Hepatocyte (in vitro differentiated cells): ENCODE measurements at regions not wholly inside any gene's neighbourhood (a gene's known extent, or its start where the extent isn't known, plus 50 kb on each side); places are given as distances from the start of the nearest gene placed in this dataset.

ENCODE experiments used
- DNase-seq: peaks from one replicate; pipeline ENCODE4 v3.0.0-alpha.2; 2016; ENCODE audit warnings: low spot score
- H2AFZ ChIP-seq: fragments of 200-600 bp; sonication (generic); 2 replicates; pipeline ENCODE4 v1.6.0; 2016; ENCODE audit warnings: antibody characterized with exemption, mild to moderate bottlenecking
- H3K27ac ChIP-seq: fragments of 200-600 bp; sonication (generic); 2 replicates; pipeline ENCODE4 v1.5.1; 2016; ENCODE audit warnings: mild to moderate bottlenecking
- H3K27me3 ChIP-seq: fragments of 200-600 bp; sonication (generic); 2 replicates; pipeline ENCODE4 v1.6.1; 2016
- H3K36me3 ChIP-seq: fragments of 200-600 bp; sonication (generic); replicated peaks from 2 replicates; pipeline ENCODE4 v1.5.1; 2016; ENCODE audit warnings: low read depth; ENCODE audit not compliant: insufficient read depth
- H3K4me1 ChIP-seq: fragments of 200-600 bp; sonication (generic); 2 replicates; pipeline ENCODE4 v1.5.1; 2016; ENCODE audit warnings: mild to moderate bottlenecking, moderate library complexity; ENCODE audit not compliant: insufficient read depth
- H3K4me2 ChIP-seq: fragments of 200-600 bp; sonication (generic); 2 replicates; pipeline ENCODE4 v1.6.0; 2016
- H3K4me3 ChIP-seq: fragments of 200-600 bp; sonication (generic); 2 replicates; pipeline ENCODE4 v1.5.1; 2016; ENCODE audit warnings: mild to moderate bottlenecking
- H3K79me2 ChIP-seq: fragments of 200-600 bp; sonication (generic); 2 replicates; pipeline ENCODE4 v1.6.0; 2017; ENCODE audit warnings: mild to moderate bottlenecking
- H3K9me2 ChIP-seq: fragments of 200-600 bp; sonication (generic); replicated peaks from 2 replicates; pipeline ENCODE4 v1.6.0; 2017; ENCODE audit warnings: mild to moderate bottlenecking; ENCODE audit not compliant: insufficient read depth
- H3K9me3 ChIP-seq: fragments of 200-600 bp; sonication (generic); 2 replicates; pipeline ENCODE4 v1.5.1; 2016; ENCODE audit warnings: low read depth, mild to moderate bottlenecking
- H4K20me1 ChIP-seq: fragments of 200-600 bp; sonication (generic); 2 replicates; pipeline ENCODE4 v1.6.0; 2016; ENCODE audit warnings: mild to moderate bottlenecking; ENCODE audit not compliant: insufficient read depth, poor library complexity, severe bottlenecking
- CTCF ChIP-seq: fragments of 200-600 bp; sonication (generic); IDR thresholded peaks from 2 replicates; pipeline ENCODE4 v1.5.1; 2016; ENCODE audit warnings: antibody characterized with exemption, mild to moderate bottlenecking; ENCODE audit not compliant: poor library complexity
- EZH2 ChIP-seq: fragments of 200-600 bp; sonication (generic); IDR thresholded peaks from 2 replicates; pipeline ENCODE4 v1.6.1; 2016; ENCODE audit warnings: antibody characterized with exemption, mild to moderate bottlenecking, borderline replicate concordance
- EZH2phosphoT487 ChIP-seq: fragments of 200-600 bp; sonication (generic); IDR thresholded peaks from one replicate; pipeline ENCODE4 v1.6.1; 2018; ENCODE audit warnings: antibody characterized with exemption, mild to moderate bottlenecking, low read depth, moderate library complexity; ENCODE audit not compliant: unreplicated experiment, severe bottlenecking
- WGBS: methylation state at CpG from one replicate; pipeline ENCODE4 v1.1.6; 2016; ENCODE audit warnings: low lambda C conversion rate; ENCODE audit errors: missing lambda C conversion rate; 5-methylcytosine and 5-hydroxymethylcytosine counted together

- H3K79me2 ChIP-seq = no peaks in the 10 kb centered on the region
- no peak overlapping the region for H2AFZ ChIP-seq
- WGBS = 61% methylated on average over 5 of the region's 5 CpGs
Measured at GRCh38 chr4:25547343-25547742, 108.3 kb upstream of the SLC34A2 start.

GRCh38 chr4:25549413-25549812 lies 106.2 kb upstream of the SLC34A2 start:
- H3K4me2 ChIP-seq = no peak overlapping the region
- H2AFZ ChIP-seq = no peak overlapping the region
- no peak overlapping the region for H3K4me3 ChIP-seq
- H4K20me1 ChIP-seq = no peaks in the 10 kb centered on the region
- no peaks in the 10 kb centered on the region for H3K9me2 ChIP-seq
- TF ChIP-seq EZH2phosphoT487 = no peak
- TF ChIP-seq EZH2 = no peak
- TF ChIP-seq CTCF = no peak
- no peak for DNase-seq
- no peaks in the 10 kb centered on the region for H3K36me3 ChIP-seq
- H3K9me3 ChIP-seq = no peaks in the 10 kb centered on the region
- H3K4me1 ChIP-seq = no peaks in the 10 kb centered on the region
- no peaks in the 10 kb centered on the region for H3K27me3 ChIP-seq
- H3K27ac ChIP-seq = no peak overlapping the region
- H3K79me2 ChIP-seq = no peaks in the 10 kb centered on the region

More at GRCh38 chr4:25547343-25547742, 108.3 kb upstream of the SLC34A2 start:
- Histone ChIP-seq H3K9me2 (no peaks in the 10 kb centered on the region), H3K27ac (no peak overlapping the region), H3K4me3 (no peak overlapping the region), H3K27me3 (no peaks in the 10 kb centered on the region), H4K20me1 (no peaks in the 10 kb centered on the region), H3K36me3 (no peaks in the 10 kb centered on the region), H3K4me2 (no peak overlapping the region), H3K4me1 (no peaks in the 10 kb centered on the region), H3K9me3 (no peaks in the 10 kb centered on the region)
- TF ChIP-seq EZH2 = no peak
- TF ChIP-seq EZH2phosphoT487 = no peak
- TF ChIP-seq CTCF = no peak
- DNase-seq = no peak

GRCh38 chr4:25550376-25551030 lies 105.1 kb upstream of the SLC34A2 start:
- Histone ChIP-seq H3K27me3 (no peaks in the 10 kb centered on the region), H3K27ac (no peak overlapping the region)

More at GRCh38 chr4:25550376-25551030, 105.1 kb upstream of the SLC34A2 start:
- Histone ChIP-seq H3K4me1 (no peaks in the 10 kb centered on the region), H3K79me2 (no peaks in the 10 kb centered on the region), H3K9me3 (no peaks in the 10 kb centered on the region), H4K20me1 (no peaks in the 10 kb centered on the region), H2AFZ (no peak overlapping the region), H3K36me3 (no peaks in the 10 kb centered on the region), H3K4me2 (no peak overlapping the region), H3K4me3 (no peak overlapping the region), H3K9me2 (no peaks in the 10 kb centered on the region)
- 83% methylated on average over 5 of the region's 5 CpGs for WGBS
- no peak for DNase-seq
- no peak for TF ChIP-seq CTCF
- no peak for TF ChIP-seq EZH2
- TF ChIP-seq EZH2phosphoT487 = no peak
